Right hindlimb (tissue), 1 donor: ENCODE measurements at regions not wholly inside any gene's neighbourhood (a gene's known extent, or its start where the extent isn't known, plus 50 kb on each side); places are given as distances from the start of the nearest gene placed in this dataset.
"Not testable (repeated sequence)": the region's sequence is repeated elsewhere in the genome, so short reads cannot be mapped to it uniquely, and the experiment has no call there.

Source experiments
- DNase-seq: peaks from one replicate; pipeline ENCODE4 v3.0.0-alpha.2; 2018

- no peak for DNase-seq
Observed at GRCh38 chr4:59630922-59631321, 1569.2 kb upstream of the ADGRL3 start.

DNA sequence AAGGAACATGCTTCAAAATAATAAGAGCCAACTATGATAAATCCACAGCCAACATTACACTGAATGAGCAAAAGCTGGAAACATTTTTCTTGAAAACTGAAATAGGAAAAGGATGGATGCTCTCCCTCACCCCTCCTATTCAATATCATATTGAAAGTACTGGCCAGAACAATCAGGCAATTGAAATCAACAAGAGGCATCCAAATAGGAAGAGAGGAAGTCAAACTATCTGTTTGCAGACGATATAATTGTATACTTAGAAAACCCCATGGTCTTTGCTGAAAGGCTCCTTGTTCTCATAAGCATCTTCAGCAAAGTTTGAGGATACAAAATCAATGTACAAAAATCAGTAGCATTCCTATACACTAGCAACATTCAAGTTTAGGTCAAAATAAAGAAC is 1562.5 kb upstream of the ADGRL3 start:
- no peak for DNase-seq

DNA sequence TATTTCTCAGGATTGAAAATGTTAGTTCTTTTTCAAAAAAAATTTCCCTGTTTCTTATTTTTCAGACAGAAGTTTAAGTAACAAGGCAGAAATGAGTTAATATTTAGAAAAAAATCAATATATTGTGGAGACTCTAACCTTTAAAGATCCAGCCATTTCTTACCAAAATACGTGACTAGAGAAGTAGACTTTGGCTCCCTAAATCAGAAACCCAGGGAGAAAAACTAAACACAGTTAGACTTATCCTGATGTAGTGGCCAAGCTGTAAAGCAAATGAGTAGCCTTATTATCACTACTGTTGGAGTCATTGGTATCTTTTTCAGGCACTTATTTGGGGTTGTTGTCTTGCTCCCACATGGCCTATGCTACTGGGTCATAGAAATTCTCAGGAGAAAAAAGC is 1556.4 kb upstream of the ADGRL3 start:
- DNase-seq: no peak

- no peak for DNase-seq
Observed at GRCh38 chr4:59644765-59645164, 1555.4 kb upstream of the ADGRL3 start.

GRCh38 chr4:59646082-59646481 is 1554.0 kb upstream of the ADGRL3 start:
- no peak for DNase-seq

DNA sequence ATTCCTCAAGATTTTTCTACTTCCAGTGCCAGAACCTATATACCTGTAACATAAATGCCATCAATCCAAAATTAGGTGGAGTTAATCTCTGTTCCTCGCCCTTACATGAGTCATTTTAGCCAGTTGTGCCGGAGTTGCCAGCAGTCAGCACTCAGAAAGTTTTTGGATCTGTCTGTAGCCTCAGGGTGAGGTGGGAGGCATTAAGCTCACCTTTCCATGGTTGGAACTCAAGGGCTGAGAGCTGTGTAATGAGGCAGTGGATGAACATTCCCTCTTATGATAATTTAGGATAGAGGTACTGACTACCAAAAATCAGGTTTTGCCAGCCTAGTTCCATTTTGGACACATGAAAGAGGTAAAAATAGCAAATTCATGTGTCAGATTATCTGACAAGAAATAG is 1553.1 kb upstream of the ADGRL3 start:
- no peak for DNase-seq

DNA sequence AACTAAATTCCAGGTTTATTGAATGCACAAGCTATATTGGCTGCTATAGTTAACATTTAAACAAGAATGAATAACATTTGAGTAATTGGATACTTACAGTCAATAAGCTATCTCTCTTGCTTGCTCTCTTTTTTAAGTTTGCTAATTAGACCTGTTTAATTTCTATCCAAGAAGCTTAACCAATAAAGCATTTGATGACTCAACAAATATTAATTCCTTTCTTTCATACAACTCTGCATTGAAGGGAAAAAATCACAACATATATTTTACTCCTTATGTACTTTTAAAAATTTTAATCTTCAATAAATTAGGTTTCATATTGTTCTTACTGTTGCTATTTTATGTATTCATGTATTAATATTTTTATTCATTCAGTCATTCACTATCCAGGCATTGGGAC is 1552.6 kb upstream of the ADGRL3 start:
- DNase-seq: no peak

DNA sequence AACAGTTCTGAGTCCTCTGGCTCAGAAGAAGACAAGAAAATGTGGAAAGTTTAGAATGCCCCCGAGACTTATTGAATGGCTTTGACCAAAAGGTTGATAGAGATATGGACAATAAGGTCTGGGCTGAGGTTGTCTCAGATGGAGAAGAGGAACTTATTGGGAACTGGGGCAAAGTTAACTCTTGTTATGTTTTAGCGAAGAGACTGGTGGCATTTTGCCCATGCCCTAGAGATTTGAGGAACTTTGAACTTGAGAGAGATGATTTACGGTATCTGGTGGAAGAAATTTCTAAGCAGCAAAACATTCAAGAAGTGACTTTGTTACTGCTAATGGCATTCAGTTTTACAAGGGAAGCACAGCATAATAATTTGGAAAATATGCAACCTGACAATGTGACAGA is 1549.3 kb upstream of the ADGRL3 start:
- no peak for DNase-seq

DNA sequence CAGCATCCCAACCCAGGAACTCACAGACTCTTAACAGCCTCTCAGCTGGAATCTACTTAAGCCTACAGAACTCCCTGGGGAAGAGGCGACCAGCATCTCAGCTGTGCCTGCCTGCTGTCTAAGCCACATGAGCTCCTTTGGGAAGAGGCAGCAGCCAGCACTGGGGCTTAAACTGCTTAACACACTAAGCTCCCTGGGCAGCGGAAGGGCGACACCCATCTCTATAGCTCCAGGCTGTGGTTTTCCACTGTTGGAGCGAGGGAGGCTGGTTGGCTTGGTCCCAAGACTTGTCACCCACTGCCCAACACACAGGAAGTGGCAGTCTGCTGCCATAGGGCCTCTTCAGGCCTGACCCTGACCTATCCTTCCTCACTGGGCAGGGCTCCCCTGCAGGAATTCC is 1544.1 kb upstream of the ADGRL3 start:
- DNase-seq: peak; percentile 16

DNA sequence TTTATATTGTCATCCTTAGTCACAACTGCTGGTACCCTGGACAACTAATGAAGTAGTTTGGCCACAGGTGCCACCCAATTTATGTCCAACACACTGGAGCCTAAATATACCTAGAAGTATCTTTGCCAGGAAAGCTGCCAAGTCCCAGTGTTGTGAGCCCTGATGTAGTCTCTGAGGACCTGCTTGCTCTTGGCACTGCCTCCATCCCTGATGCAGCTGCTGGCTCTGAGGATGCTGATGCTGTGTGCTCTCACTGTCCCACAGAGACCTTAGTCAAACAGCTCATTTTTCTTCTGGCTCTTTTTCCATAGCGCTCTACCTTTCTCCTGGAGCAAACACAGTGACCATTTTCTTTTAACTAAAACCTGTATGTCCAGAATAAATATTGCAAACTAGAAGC is 1535.4 kb upstream of the ADGRL3 start:
- DNase-seq: no peak

DNA sequence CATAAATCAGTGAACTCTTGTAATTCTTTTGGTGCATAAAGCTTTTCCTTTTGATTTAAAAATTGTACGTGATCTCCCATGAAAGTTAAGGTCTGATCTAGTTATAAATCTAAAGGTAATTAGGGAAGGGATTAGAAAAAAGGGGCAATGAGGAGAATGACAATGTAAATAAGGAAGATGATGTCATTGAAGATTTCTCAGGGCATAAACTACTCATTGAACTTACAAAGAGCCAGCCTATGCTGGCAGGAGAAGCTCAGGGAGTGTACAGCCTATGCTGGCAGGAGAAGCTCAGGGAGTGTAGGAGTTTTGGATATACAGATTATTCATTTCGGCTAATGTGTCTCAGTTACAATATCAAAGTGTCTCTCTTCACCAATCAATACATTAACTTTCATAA is 1533.5 kb upstream of the ADGRL3 start:
- DNase-seq: no peak

DNA sequence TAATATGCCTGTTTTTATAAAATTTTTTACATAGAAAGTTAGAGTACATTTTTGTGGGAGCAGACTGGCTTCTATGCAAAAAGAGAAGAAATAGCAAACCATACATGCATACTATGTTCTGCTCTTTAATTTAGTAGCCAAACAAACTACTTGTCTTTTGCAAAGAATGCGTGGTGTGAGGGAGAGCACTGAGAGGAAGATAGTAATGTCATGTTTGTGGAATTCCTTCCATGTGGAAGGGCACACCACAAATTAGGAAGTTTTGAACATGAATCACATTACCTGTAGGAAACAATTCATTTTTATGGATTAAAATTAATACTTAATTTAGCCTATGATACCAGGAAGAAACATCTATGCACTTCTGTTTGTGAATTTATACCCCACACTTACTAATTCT is 1529.1 kb upstream of the ADGRL3 start:
- no peak for DNase-seq

DNA sequence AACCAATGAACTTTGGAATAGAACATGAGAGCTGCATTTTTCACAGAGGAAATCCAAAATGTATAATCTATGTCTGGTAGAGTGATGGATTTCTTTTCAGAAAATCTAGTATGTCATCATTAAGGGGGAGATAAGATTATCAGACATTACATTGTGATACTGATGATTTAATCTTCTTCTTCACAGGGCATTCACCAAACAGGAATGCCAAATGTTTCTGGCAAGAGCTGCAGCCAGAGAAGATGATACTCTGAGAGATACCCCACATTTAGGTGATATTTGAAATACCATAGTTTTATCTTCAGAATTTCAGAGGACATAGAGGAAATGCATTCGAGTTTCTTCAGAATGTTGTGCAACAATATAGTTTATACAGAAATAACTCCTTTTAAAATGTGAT is 1523.7 kb upstream of the ADGRL3 start:
- no peak for DNase-seq

DNA sequence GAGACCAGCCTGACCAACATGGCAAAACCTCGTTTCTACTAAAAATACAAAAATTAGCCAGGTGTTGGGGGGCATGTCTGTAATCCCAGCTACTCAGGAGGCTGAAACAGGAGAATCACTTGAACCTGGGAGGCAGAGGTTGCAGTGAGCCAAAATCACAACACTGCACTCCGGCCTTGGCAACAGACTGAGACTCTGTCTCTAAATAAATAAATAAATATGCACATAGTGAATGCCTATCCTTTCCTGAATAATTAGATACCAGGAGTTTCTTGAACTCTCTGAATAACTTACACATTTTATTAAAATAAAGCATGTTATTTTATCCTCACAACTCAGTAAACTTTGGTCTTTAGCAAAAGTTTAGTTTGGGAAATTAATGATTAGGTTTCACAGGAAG is 1523.1 kb upstream of the ADGRL3 start:
- not testable (repeated sequence) for DNase-seq

- no peak for DNase-seq
Observed at GRCh38 chr4:59685626-59686025, 1514.5 kb upstream of the ADGRL3 start.

DNA sequence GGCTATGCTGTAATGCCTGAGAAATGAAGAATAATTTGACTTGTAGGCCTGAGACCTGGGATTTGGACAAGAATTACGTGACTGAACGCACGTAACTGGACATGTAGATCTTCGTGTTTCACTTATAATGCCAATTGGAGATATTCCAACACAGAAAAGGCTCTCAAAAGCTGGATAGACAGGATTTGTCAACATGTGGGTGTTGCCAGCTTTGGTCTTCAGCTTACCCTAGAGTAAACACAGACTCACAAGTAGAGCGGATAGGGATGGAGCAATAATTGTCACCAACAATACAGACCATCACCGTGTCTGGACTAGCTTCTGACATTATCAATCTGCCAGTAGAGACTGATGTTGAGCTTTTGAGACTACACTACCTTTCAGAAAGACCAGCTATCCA is 1511.0 kb upstream of the ADGRL3 start:
- no peak for DNase-seq

- no peak for DNase-seq
Observed at GRCh38 chr4:59695355-59696053, 1504.6 kb upstream of the ADGRL3 start.

DNA sequence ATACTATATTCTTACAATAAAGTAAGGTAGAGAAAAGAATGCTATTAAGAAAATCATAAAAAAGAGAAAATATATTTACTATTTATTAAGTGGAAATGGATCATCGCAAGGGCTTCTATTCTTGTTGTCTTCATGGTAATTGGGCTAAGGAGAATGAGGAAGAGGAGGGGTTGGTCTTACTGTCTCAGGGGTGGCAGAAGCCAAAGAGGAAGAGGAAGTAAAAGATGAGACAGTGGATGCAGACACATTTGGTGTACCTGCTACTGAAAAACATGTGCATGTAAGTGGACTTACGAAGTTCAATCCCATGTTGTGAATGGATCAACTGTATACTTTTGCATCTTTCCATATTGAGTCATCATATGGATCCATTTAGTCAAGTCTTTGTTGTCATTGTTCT is 1502.1 kb upstream of the ADGRL3 start:
- DNase-seq: no peak

- no peak for DNase-seq
Observed at GRCh38 chr4:59700651-59701050, 1499.5 kb upstream of the ADGRL3 start.

DNA sequence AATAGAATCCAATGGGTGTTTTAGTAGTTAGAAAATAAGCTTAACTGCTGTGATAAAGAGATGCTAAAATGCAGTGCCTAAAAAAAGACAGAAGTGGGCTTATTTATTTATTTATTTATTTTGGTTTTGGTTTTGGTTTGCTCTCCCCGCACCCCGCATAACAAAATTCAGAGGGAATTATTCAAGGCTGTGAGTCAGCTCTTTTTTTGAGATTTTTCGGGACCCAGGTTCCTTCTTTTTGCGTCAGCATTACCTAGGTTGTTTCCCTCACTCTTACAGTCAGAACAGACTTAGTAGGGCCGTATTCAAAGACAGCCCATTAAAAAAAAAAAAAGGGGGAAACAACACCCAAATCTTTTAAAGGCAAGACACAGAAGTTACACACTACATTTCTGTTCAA is 1495.5 kb upstream of the ADGRL3 start:
- no peak for DNase-seq

GRCh38 chr4:59712470-59712869 is 1487.7 kb upstream of the ADGRL3 start:
- DNase-seq: no peak

- DNase-seq: not testable (repeated sequence)
Observed at GRCh38 chr4:59724286-59724685, 1475.8 kb upstream of the ADGRL3 start.

GRCh38 chr4:59727745-59728144 is 1472.4 kb upstream of the ADGRL3 start:
- DNase-seq: no peak

- DNase-seq: no peak
Observed at GRCh38 chr4:59728496-59728895, 1471.6 kb upstream of the ADGRL3 start.

- no peak for DNase-seq
Observed at GRCh38 chr4:59729321-59729720, 1470.8 kb upstream of the ADGRL3 start.

DNA sequence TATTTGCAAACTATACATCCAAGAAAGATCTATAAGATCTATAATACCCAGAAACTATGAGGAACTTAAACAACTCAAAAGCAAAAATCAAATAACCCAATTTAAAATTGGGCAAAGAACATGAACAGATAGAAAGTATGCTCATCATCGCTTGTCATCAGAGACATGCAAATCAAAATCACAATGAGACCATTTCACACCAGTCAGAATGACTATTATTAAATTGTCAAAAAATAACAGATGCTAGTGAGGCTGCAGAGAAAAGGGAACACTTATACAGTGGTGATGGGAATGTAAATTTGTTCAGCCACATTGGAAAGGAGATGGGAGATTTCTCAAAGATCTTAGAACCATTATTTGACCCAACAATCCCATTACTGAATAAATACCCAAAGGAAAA is 1451.7 kb upstream of the ADGRL3 start:
- DNase-seq: no peak
